NCI-H2081 treated with DMSO at 0.1 percent for 48 hours (cell line): ENCODE measurements at regions not wholly inside any gene's neighbourhood (a gene's known extent, or its start where the extent isn't known, plus 50 kb on each side); places are given as distances from the start of the nearest gene placed in this dataset.

Source experiments
- DNase-seq: peaks from one replicate; lab custom pipeline; 2025; lab: John Stamatoyannopoulos, UW

GRCh38 chr11:42179216-42179615 lies 719.8 kb upstream of the LRRC4C start:
- DNase-seq = no peak

- no peak for DNase-seq
Measured at GRCh38 chr11:42195289-42196013, 736.0 kb upstream of the LRRC4C start.

GRCh38 chr11:42200311-42200710 lies 740.9 kb upstream of the LRRC4C start:
- DNase-seq = no peak

GRCh38 chr11:42201603-42202148 lies 742.2 kb upstream of the LRRC4C start:
- DNase-seq = no peak

- DNase-seq = no peak
Measured at GRCh38 chr11:42205518-42205917, 746.1 kb upstream of the LRRC4C start.

GRCh38 chr11:42225664-42226063 lies 766.2 kb upstream of the LRRC4C start:
- DNase-seq = no peak

- DNase-seq = no peak
Measured at GRCh38 chr11:42232673-42233072, 773.2 kb upstream of the LRRC4C start.

GRCh38 chr11:42234451-42234951 lies 775.0 kb upstream of the LRRC4C start:
- no peak for DNase-seq

- no peak for DNase-seq
Measured at GRCh38 chr11:42237701-42238235, 778.3 kb upstream of the LRRC4C start.

- no peak for DNase-seq
Measured at GRCh38 chr11:42239188-42239587, 779.7 kb upstream of the LRRC4C start.

GRCh38 chr11:42243385-42243784 lies 783.9 kb upstream of the LRRC4C start:
- DNase-seq = no peak

- no peak for DNase-seq
Measured at GRCh38 chr11:42244376-42244775, 784.9 kb upstream of the LRRC4C start.

- DNase-seq = no peak
Measured at GRCh38 chr11:42249401-42249800, 789.9 kb upstream of the LRRC4C start.

GRCh38 chr11:42249956-42250355 lies 790.5 kb upstream of the LRRC4C start:
- DNase-seq = no peak

GRCh38 chr11:42251984-42252383 lies 792.5 kb upstream of the LRRC4C start:
- no peak for DNase-seq

GRCh38 chr11:42253156-42253555 lies 793.7 kb upstream of the LRRC4C start:
- no peak for DNase-seq

- no peak for DNase-seq
Measured at GRCh38 chr11:42255906-42256305, 796.5 kb upstream of the LRRC4C start.

GRCh38 chr11:42257534-42257933 lies 798.1 kb upstream of the LRRC4C start:
- no peak for DNase-seq

GRCh38 chr11:42265072-42265471 lies 805.6 kb upstream of the LRRC4C start:
- no peak for DNase-seq

GRCh38 chr11:42271306-42271705 lies 811.9 kb upstream of the LRRC4C start:
- DNase-seq = no peak

GRCh38 chr11:42273977-42274376 lies 814.5 kb upstream of the LRRC4C start:
- DNase-seq = no peak

- DNase-seq = no peak
Measured at GRCh38 chr11:42296910-42297309, 837.5 kb upstream of the LRRC4C start.

- DNase-seq = no peak
Measured at GRCh38 chr11:42299780-42300179, 840.3 kb upstream of the LRRC4C start.

GRCh38 chr11:42301777-42302176 lies 842.3 kb upstream of the LRRC4C start:
- DNase-seq = no peak
